ENCODE measurements at regions not wholly inside any gene's neighbourhood (a gene's known extent, or its start where the extent isn't known, plus 50 kb on each side); places are given as distances from the start of the nearest gene placed in this dataset.

DNA sequence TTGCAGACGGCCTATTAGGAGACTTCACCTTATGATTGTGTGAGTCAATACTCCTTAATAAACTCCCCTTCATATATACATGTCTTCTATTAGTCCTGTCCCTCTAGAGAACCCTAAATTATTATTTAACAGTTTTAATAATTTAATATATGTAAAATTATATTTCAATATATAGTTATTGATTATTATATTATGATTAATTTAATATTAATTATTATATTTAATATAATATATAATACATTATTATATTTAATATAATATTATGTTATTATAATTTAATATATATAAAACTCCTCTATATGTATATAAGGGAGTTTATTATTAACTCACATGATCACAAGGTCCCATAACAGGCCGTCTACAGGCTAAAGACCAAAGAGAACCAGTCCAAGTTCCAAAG, 533.2 kb downstream of the ARAP2 start:
- H3K36me3 ChIP-seq (ENCODE audit: control insufficient read depth, insufficient read depth, low read length): no peaks in the 10 kb centered on the region
- H3K4me2 ChIP-seq (ENCODE audit: low read length): no peak overlapping the region

DNA sequence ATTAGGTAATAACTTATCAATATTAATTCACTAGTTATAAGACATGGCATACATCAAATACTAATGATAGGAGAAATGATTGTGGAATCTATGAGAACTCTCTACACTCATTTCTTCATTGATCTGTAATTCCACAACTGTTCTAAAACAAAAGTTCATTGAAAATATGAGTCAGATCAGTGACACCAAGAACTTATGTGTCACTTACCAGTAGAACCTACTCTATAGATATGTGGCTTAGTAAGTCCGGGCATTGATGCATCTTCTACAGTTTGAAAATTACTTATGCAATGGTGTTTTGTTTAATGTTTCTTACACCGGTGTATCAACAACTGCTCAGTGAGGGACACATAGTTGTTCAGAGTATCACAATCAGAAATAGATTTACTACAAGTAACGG, 520.3 kb downstream of the ARAP2 start:
- Histone ChIP-seq H3K27ac (no peak overlapping the region), H3K9me3 (ENCODE audit: control insufficient read depth, low read length) (no peaks in the 10 kb centered on the region), H3K9ac (no peak overlapping the region), H3K4me2 (ENCODE audit: low read length) (no peak overlapping the region), H3K79me2 (no peaks in the 10 kb centered on the region), H3K36me3 (ENCODE audit: control insufficient read depth, insufficient read depth, low read length) (no peaks in the 10 kb centered on the region), H3K27me3 (ENCODE audit: control insufficient read depth, insufficient read depth, low read length) (no peaks in the 10 kb centered on the region), H2AFZ (no peak overlapping the region), H3K4me1 (no peaks in the 10 kb centered on the region), H3K4me3 (ENCODE audit: low read depth, low read length) (no peak overlapping the region)
- TF ChIP-seq, protein P1, sequence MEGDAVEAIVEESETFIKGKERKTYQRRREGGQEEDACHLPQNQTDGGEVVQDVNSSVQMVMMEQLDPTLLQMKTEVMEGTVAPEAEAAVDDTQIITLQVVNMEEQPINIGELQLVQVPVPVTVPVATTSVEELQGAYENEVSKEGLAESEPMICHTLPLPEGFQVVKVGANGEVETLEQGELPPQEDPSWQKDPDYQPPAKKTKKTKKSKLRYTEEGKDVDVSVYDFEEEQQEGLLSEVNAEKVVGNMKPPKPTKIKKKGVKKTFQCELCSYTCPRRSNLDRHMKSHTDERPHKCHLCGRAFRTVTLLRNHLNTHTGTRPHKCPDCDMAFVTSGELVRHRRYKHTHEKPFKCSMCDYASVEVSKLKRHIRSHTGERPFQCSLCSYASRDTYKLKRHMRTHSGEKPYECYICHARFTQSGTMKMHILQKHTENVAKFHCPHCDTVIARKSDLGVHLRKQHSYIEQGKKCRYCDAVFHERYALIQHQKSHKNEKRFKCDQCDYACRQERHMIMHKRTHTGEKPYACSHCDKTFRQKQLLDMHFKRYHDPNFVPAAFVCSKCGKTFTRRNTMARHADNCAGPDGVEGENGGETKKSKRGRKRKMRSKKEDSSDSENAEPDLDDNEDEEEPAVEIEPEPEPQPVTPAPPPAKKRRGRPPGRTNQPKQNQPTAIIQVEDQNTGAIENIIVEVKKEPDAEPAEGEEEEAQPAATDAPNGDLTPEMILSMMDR (IDR thresholded peaks at IDR 0.05): no peak

More for the DNA sequence above, 533.2 kb downstream of the ARAP2 start:
- H3K9me3 ChIP-seq (ENCODE audit: control insufficient read depth, low read length): peaks cover 3% of the 10 kb centered on the region
- H3K27ac ChIP-seq: no peak overlapping the region
- no peaks in the 10 kb centered on the region for H3K79me2 ChIP-seq
- no peaks in the 10 kb centered on the region for H3K27me3 ChIP-seq (ENCODE audit: control insufficient read depth, insufficient read depth, low read length)
- H3K9ac ChIP-seq: no peak overlapping the region
- TF ChIP-seq, protein P1 (IDR thresholded peaks at IDR 0.05): no peak
- no peaks in the 10 kb centered on the region for H3K4me1 ChIP-seq
- H3K4me3 ChIP-seq (ENCODE audit: low read depth, low read length): no peak overlapping the region
- H2AFZ ChIP-seq: no peak overlapping the region

DNA sequence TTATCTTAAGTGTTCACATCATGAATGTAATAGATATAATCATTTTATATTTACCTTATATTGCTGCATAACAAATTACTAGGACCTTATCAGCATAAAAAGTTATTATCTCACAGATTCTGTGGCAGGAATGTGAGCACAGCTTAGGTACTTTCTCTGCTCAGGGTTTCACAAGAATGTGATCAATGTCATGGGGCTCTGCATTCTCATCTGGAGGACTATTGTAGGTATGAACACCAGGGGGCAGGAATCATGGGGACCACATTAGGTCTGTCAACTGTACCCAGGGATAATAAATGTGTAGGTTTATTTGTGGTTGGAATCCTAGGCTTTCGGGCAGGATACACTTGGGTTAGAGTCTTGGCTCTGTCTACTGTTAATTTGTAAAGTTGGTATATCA, 519.2 kb downstream of the ARAP2 start:
- Histone ChIP-seq H3K9me3 (ENCODE audit: control insufficient read depth, low read length) (no peaks in the 10 kb centered on the region), H2AFZ (no peak overlapping the region)

DNA sequence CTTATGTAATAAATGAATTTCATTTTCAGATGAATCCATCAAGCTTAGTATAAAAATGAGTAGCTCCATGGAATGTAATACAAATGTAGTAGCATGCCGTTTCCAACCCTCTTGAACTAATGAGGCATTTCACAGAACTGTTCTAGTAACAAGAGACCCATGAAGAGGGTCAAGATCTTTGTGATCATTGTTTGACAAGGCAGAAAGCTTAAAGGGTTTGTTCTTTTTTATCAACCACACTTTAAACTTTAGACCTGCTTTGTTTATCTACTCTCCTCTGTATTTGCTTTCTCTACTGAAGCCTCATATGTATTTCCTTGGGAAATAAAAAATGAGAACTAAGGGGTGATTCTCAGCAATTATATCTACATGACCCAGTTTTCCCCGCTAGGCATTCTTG, 513.9 kb downstream of the ARAP2 start:
- H3K27ac ChIP-seq: no peak overlapping the region
- no peaks in the 10 kb centered on the region for H3K9me3 ChIP-seq (ENCODE audit: control insufficient read depth, low read length)
- no peaks in the 10 kb centered on the region for H3K36me3 ChIP-seq (ENCODE audit: control insufficient read depth, insufficient read depth, low read length)
- TF ChIP-seq, protein P1 (IDR thresholded peaks at IDR 0.05): no peak
- H3K79me2 ChIP-seq: no peaks in the 10 kb centered on the region
- H3K4me3 ChIP-seq (ENCODE audit: low read depth, low read length): no peak overlapping the region
- no peak overlapping the region for H3K4me2 ChIP-seq (ENCODE audit: low read length)
- no peaks in the 10 kb centered on the region for H3K27me3 ChIP-seq (ENCODE audit: control insufficient read depth, insufficient read depth, low read length)
- no peak overlapping the region for H3K9ac ChIP-seq
- no peak overlapping the region for H2AFZ ChIP-seq
- no peaks in the 10 kb centered on the region for H3K4me1 ChIP-seq

More for the DNA sequence above, 519.2 kb downstream of the ARAP2 start:
- Histone ChIP-seq H3K4me2 (ENCODE audit: low read length) (no peak overlapping the region), H3K79me2 (no peaks in the 10 kb centered on the region), H3K4me1 (no peaks in the 10 kb centered on the region), H3K27me3 (ENCODE audit: control insufficient read depth, insufficient read depth, low read length) (no peaks in the 10 kb centered on the region), H3K4me3 (ENCODE audit: low read depth, low read length) (no peak overlapping the region), H3K9ac (no peak overlapping the region), H3K36me3 (ENCODE audit: control insufficient read depth, insufficient read depth, low read length) (no peaks in the 10 kb centered on the region), H3K27ac (no peak overlapping the region)
- TF ChIP-seq, protein P1 (IDR thresholded peaks at IDR 0.05): no peak

DNA sequence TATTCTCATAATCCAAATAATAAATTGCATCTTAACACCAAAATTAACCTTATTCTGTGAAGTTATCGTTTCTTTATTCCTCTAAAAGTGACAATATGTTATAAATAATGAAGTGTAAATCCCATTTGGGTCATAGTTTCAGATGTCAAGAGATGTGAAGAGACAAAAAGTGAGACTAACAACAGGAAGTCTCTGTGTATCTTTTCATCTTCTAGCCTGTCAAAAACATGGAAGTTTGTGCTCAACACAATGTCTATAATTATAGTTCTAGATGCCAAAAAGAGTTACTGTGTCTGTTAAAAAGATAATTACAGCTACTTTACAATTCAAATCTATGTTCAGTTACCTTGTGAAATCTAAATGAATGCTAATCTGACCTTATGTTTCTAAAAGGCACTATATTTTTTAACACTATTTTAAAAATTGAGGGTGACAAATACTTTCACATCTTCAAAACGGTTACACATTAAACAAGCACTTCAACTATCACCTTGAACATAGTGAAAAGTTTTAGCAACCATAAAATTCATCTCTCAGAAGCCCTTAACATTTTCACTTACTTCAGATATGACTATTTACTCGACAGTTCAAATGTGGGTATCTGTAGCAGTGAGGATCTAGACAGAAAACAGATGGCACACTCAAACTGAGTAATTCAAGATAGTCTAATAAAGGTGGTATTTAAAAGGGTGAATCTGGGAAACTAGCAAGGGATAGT, 509.8 kb downstream of the ARAP2 start:
- Histone ChIP-seq H3K27me3 (ENCODE audit: control insufficient read depth, insufficient read depth, low read length) (no peaks in the 10 kb centered on the region), H3K4me2 (ENCODE audit: low read length) (no peak overlapping the region), H3K9me3 (ENCODE audit: control insufficient read depth, low read length) (no peaks in the 10 kb centered on the region), H2AFZ (no peak overlapping the region), H3K36me3 (ENCODE audit: control insufficient read depth, insufficient read depth, low read length) (no peaks in the 10 kb centered on the region), H3K4me1 (no peaks in the 10 kb centered on the region), H3K27ac (no peak overlapping the region), H3K9ac (no peak overlapping the region), H3K79me2 (no peaks in the 10 kb centered on the region), H3K4me3 (ENCODE audit: low read depth, low read length) (no peak overlapping the region)
- TF ChIP-seq, protein P1 (IDR thresholded peaks at IDR 0.05): no peak
